GM12875 (cell line): ENCODE measurements at regions not wholly inside any gene's neighbourhood (a gene's known extent, or its start where the extent isn't known, plus 50 kb on each side); places are given as distances from the start of the nearest gene placed in this dataset.
"Not testable (repeated sequence)": the region's sequence is repeated elsewhere in the genome, so short reads cannot be mapped to it uniquely, and the experiment has no call there.

Experiments used
- H3K4me3 ChIP-seq: one replicate; pipeline ENCODE4 v1.5.1; 2011; ENCODE audit warnings: low read depth, low read length, control low read depth
- TF ChIP-seq, protein P1 (sequence below): IDR thresholded peaks from 2 replicates; pipeline ENCODE4 v1.5.1; 2011; ENCODE audit warnings: low read depth, mild to moderate bottlenecking, control low read depth, inconsistent platforms, low read length, moderate library complexity, borderline replicate concordance; ENCODE audit not compliant: insufficient read depth

DNA sequence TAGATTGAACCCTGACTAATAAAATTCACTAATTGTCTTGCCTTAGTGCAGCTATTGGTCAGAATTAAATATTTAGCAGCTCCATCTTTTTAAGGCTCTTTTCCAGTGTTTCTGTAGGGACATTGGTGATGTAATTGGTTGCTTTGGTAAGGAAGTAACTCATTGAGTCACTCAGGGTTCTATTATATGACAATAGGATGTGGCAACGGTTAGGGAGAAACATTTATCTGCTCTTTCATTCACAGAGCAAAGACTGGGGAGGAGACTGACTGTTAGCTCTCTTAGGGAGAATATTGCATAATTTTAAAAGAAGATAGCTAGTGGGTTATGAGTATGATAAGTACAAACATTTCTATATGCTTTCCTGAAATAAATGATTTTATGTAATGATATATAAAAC lies 616.5 kb downstream of the TRHDE start:
- TF ChIP-seq, protein P1, sequence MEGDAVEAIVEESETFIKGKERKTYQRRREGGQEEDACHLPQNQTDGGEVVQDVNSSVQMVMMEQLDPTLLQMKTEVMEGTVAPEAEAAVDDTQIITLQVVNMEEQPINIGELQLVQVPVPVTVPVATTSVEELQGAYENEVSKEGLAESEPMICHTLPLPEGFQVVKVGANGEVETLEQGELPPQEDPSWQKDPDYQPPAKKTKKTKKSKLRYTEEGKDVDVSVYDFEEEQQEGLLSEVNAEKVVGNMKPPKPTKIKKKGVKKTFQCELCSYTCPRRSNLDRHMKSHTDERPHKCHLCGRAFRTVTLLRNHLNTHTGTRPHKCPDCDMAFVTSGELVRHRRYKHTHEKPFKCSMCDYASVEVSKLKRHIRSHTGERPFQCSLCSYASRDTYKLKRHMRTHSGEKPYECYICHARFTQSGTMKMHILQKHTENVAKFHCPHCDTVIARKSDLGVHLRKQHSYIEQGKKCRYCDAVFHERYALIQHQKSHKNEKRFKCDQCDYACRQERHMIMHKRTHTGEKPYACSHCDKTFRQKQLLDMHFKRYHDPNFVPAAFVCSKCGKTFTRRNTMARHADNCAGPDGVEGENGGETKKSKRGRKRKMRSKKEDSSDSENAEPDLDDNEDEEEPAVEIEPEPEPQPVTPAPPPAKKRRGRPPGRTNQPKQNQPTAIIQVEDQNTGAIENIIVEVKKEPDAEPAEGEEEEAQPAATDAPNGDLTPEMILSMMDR = no peak
- no peak overlapping the region for H3K4me3 ChIP-seq

DNA sequence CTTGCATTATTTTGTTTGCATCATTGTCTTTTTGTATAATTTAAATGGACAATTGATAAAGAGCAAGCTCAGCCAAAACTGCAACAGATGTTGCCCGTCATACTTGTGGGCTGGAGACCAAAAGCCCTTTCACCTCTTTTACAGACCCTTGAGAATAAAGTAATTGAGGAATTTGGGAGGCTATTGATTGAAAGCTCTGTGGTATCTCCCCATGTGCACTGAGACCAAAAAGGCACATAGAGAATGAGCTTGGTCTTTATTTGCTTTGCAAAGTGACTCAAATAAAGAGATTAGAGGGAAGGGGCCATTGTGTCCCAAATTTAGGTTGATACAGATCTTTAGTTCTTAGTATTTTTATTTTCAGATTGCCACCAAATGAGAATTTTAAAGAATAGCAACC lies 617.6 kb downstream of the TRHDE start:
- H3K4me3 ChIP-seq = no peak overlapping the region
- TF ChIP-seq, protein P1 = no peak

DNA sequence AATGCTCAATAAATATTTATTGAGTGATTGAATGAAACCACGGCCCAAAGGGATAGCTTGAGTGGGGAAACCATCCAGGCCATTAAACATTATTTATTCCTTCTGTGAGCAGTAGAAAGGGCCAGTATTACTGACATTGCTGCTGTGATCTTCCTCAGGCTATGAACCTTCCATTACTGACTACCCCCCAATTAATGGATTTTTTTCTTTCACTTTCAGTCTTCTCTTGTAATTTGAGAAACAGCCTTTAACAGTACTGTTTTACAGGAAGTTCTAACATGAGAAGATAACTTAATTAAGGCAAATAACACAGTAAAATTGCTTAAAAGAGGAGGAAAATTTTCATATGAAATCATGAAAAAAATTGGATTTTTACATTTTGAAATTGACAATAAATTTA lies 629.5 kb downstream of the TRHDE start:
- no peak overlapping the region for H3K4me3 ChIP-seq
- TF ChIP-seq, protein P1 = no peak

DNA sequence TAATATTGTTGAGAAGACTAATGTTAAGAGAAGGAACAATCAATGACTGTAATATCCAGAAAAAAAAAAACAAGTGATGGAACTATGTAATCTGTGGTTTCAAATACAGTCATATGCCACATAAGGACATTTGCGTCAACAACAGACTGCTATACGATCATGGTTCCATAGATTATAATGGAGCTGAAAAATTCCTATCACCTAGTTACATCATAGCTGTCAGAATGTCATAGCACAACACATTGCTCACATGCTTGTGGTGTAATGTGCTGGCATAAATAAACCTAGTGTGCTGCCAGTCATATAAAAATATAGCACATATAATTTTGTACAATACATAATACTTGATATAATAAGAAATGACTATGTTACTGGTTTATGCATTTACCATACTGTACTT lies 653.5 kb downstream of the TRHDE start:
- H3K4me3 ChIP-seq = no peak overlapping the region
- TF ChIP-seq, protein P1 = no peak

DNA sequence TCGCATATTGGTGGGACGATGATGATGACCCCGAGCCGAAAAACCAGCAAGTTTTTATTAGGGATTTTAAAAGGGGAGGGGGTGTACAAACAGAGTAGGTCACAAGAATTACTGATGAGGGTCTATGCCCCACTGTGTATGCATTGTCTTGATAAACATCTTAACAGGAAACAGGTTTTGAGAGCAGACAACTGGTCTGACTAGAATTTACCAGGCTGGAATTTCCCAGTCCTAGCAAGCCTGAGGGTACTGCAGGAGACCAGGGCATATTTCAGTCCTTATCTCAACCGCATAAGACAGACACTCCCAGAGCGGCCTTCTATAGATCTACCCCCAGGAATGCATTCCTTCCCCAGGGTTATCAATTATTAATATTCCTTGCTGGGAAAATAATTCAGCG lies 659.7 kb downstream of the TRHDE start:
- H3K4me3 ChIP-seq = not testable (repeated sequence)

DNA sequence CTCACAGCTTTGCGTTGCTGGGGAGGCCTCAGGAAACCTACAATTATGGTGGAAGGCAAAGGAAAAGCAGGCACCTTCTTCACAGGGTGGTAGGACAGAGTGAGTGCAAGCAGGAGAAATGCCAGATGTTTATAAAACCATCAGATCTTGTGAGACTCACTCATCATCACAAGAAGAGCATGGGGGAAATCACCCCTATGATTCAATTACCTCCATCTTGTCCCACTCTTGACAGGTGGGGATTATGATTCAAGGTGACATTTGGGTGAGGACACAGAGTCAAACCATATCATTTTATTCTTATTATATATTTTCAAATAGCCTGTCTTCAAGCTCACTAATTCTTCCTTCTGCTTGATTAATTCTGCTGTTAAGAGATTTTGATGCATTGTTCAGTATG lies 665.3 kb downstream of the TRHDE start:
- TF ChIP-seq, protein P1 = no peak
- no peak overlapping the region for H3K4me3 ChIP-seq

DNA sequence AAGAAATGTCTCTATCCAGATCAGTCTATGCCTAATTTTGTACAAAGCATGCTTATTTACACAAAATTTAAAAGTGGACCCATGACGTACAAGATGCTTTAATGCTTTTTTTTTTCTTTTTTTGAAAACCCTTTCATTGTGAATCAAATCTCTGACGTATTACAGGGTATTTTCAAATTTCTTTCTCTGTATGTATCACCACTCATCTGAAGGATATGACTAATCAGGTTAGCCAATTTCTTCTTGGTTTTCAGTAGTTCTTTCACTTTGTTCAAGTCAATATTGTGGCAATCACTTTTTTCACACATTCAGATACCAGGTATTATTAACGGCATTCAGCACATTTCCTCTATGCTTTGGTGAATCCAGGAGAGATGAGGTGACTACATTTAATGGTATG lies 685.3 kb downstream of the TRHDE start:
- H3K4me3 ChIP-seq = no peak overlapping the region
- TF ChIP-seq, protein P1 = no peak

DNA sequence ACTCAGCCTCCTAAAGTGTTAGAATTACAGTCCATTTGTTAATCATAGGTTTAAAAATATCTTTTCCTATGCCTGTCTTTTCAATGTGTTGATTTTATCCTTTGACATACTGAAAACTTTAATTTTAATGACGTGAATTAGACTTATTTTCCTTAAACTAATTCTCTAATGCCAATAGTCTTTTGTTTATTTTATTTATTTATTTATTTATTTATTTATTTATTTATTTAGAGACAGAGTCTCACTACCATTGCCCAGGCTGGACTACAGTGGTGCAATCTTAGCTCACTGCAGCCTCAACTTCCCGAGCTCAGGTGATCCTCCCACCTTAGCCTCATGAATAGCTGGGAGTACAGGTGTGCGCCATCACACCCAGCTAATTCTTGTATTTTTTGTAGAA lies 694.5 kb downstream of the TRHDE start:
- no peak overlapping the region for H3K4me3 ChIP-seq
- TF ChIP-seq, protein P1 = no peak
